ENCODE measurements at regions not wholly inside any gene's neighbourhood (a gene's known extent, or its start where the extent isn't known, plus 50 kb on each side); places are given as distances from the start of the nearest gene placed in this dataset.

DNA sequence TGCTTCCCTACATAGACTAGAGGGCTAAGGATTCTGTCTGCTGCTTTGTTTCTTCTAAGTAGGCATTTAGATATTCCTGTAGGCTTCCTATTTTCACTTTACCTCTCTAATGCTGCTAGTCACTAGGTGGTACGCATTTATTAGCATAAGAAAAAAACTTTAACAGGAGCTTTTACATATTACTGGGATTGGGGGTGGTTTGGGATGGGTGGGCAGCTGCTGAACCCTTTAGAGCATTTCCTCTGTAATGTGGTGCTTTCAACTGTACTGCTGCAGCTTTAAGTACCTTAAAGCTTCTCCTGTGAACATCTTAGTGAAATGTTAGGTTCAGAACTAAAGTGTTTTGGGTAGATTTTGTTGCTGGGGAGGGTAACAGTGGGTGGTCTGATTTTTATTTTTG, 92.6 kb downstream of the ZNF486 start:
- no peaks in the 10 kb centered on the region for H3K4me1 ChIP-seq

DNA sequence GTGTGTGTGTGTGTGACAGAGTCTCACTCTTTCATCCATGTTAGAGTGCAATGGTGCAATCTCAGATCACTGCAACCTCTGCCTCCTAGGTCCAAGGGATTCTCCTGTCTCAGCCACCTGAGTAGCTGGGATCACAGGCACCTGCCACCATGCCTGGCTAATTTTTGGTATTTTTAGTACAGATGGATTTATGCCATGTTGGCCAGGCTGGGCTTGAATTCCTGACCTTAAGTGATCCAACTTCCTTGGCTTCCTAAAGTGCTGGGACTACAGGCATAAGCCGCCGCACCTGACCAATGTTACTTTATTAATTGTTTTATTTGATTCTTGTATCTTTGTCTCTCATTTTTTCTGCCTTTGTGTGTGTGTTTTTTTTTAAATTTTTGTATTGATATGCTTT, 89.6 kb downstream of the ZNF486 start:
- no peak for DNase-seq
- Histone ChIP-seq H3K4me1 (no peaks in the 10 kb centered on the region), H3K4me3 (ENCODE audit: low read depth, low read length) (no peak overlapping the region), H3K36me3 (no peaks in the 10 kb centered on the region), H3K27me3 (no peaks in the 10 kb centered on the region), H3K9me3 (no peaks in the 10 kb centered on the region)
- TF ChIP-seq CTCF (IDR thresholded peaks at IDR 0.05; ENCODE audit: low read depth, low read length): no peak

More for the DNA sequence above, 92.6 kb downstream of the ZNF486 start:
- no peaks in the 10 kb centered on the region for H3K27me3 ChIP-seq
- no peaks in the 10 kb centered on the region for H3K9me3 ChIP-seq
- DNase-seq: no peak
- no peak for TF ChIP-seq CTCF (IDR thresholded peaks at IDR 0.05; ENCODE audit: low read depth, low read length)
- H3K36me3 ChIP-seq: no peaks in the 10 kb centered on the region
- no peak overlapping the region for H3K4me3 ChIP-seq (ENCODE audit: low read depth, low read length)

DNA sequence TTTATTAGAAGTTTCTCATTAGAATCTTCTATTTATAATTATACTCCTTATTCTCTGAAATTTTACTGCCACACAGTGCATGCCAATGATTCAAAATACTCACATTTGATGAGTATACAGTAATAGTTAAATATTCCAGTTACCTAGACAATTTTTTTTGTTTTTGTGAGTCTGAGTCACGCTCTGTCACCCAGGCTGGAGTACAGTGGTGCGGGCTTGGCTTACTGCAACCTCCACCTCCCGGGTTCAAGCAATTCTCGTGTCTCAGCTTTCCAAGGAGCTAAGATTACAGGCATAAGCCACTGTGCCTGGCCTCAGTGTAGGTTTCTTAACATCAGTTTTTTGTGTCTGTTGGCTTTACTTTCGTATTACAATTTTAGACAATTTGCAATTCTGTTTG, 87.1 kb downstream of the ZNF486 start:
- Histone ChIP-seq H3K9me3 (no peaks in the 10 kb centered on the region), H3K4me3 (ENCODE audit: low read depth, low read length) (no peak overlapping the region), H3K36me3 (no peaks in the 10 kb centered on the region), H3K27me3 (no peaks in the 10 kb centered on the region), H3K4me1 (no peaks in the 10 kb centered on the region)
- DNase-seq: no peak
- TF ChIP-seq CTCF (IDR thresholded peaks at IDR 0.05; ENCODE audit: low read depth, low read length): no peak

DNA sequence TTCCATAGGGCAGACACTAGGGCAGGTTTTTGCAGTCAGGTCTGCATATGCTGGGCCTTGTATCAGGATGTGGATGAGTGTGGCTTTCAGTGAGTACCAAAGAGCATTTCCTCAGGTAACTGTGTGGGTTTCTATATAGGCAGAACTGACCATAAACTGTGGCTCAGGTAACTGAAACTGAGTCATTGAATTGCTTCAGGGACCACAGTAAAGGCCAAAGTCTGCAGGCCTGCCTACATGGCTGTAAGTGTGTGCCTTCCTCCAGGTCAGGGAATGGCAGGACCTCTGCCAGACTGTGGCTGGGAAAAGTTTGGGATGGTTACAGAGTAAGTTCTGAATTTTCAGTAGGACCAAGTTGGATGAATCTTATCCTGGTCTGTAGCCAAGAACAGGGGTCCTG, 85.6 kb downstream of the ZNF486 start:
- Histone ChIP-seq H3K9me3 (no peaks in the 10 kb centered on the region), H3K27me3 (no peaks in the 10 kb centered on the region), H3K4me1 (no peaks in the 10 kb centered on the region), H3K36me3 (no peaks in the 10 kb centered on the region), H3K4me3 (ENCODE audit: low read depth, low read length) (no peak overlapping the region)
- no peak for TF ChIP-seq CTCF (IDR thresholded peaks at IDR 0.05; ENCODE audit: low read depth, low read length)
- no peak for DNase-seq

GRCh38 chr19:20250627-20251026, 83.6 kb downstream of the ZNF486 start:
- Histone ChIP-seq H3K27me3 (no peaks in the 10 kb centered on the region), H3K4me3 (ENCODE audit: low read depth, low read length) (no peak overlapping the region), H3K36me3 (no peaks in the 10 kb centered on the region), H3K4me1 (no peaks in the 10 kb centered on the region), H3K9me3 (no peaks in the 10 kb centered on the region)
- DNase-seq: no peak
- no peak for TF ChIP-seq CTCF (IDR thresholded peaks at IDR 0.05; ENCODE audit: low read depth, low read length)

GRCh38 chr19:20250121-20250520, 83.1 kb downstream of the ZNF486 start:
- Histone ChIP-seq H3K9me3 (no peaks in the 10 kb centered on the region), H3K27me3 (no peaks in the 10 kb centered on the region), H3K4me3 (ENCODE audit: low read depth, low read length) (no peak overlapping the region), H3K4me1 (no peaks in the 10 kb centered on the region), H3K36me3 (no peaks in the 10 kb centered on the region)
- TF ChIP-seq CTCF (IDR thresholded peaks at IDR 0.05; ENCODE audit: low read depth, low read length): no peak
- DNase-seq: no peak

Measured in BE2C (cell line).